ENCODE measurements at regions not wholly inside any gene's neighbourhood (a gene's known extent, or its start where the extent isn't known, plus 50 kb on each side); places are given as distances from the start of the nearest gene placed in this dataset.

DNA sequence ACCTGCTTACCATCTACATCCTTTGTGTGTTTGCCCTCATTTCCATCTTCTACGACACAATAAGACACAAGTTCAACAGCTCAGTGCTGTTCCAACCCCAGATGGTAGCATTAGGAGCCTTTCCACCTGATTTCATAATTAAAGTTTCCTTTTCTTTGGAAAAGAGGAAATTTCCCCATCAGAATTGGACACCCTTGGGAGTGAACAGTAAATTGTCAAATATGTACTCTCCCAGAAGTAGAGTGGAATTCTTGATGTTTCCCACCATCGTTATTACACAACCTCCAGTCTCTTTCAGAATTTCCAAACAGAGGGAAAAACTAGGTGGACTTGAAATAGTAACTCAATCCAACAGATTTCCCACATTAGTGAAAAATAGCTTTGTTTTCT, 337.6 kb upstream of the OR4E1 start:
- TF ChIP-seq POLR2A (IDR thresholded peaks at IDR 0.05): no peak
- TF ChIP-seq, protein P1, sequence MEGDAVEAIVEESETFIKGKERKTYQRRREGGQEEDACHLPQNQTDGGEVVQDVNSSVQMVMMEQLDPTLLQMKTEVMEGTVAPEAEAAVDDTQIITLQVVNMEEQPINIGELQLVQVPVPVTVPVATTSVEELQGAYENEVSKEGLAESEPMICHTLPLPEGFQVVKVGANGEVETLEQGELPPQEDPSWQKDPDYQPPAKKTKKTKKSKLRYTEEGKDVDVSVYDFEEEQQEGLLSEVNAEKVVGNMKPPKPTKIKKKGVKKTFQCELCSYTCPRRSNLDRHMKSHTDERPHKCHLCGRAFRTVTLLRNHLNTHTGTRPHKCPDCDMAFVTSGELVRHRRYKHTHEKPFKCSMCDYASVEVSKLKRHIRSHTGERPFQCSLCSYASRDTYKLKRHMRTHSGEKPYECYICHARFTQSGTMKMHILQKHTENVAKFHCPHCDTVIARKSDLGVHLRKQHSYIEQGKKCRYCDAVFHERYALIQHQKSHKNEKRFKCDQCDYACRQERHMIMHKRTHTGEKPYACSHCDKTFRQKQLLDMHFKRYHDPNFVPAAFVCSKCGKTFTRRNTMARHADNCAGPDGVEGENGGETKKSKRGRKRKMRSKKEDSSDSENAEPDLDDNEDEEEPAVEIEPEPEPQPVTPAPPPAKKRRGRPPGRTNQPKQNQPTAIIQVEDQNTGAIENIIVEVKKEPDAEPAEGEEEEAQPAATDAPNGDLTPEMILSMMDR (IDR thresholded peaks at IDR 0.05 in 4 of 5, conservative IDR thresholded peaks at IDR 0.05 in 1 of 5): no peak
